B cell (primary cell): ENCODE measurements at regions not wholly inside any gene's neighbourhood (a gene's known extent, or its start where the extent isn't known, plus 50 kb on each side); places are given as distances from the start of the nearest gene placed in this dataset.
"Not testable (repeated sequence)": the region's sequence is repeated elsewhere in the genome, so short reads cannot be mapped to it uniquely, and the experiment has no call there.

Experiments used
- EZH2 ChIP-seq: IDR thresholded peaks from 2 replicates; pipeline ENCODE4 v1.6.1; 2012; ENCODE audit warnings: borderline replicate concordance, low read depth, mild to moderate bottlenecking, moderate library complexity, low read length; ENCODE audit not compliant: insufficient read depth, poor library complexity, severe bottlenecking
- TF ChIP-seq, protein P1 (sequence below): fragments of 200-600 bp; IDR thresholded peaks from one replicate; pipeline ENCODE4 v1.8.0; 2022; ENCODE audit warnings: antibody characterized with exemption, mild to moderate bottlenecking

DNA sequence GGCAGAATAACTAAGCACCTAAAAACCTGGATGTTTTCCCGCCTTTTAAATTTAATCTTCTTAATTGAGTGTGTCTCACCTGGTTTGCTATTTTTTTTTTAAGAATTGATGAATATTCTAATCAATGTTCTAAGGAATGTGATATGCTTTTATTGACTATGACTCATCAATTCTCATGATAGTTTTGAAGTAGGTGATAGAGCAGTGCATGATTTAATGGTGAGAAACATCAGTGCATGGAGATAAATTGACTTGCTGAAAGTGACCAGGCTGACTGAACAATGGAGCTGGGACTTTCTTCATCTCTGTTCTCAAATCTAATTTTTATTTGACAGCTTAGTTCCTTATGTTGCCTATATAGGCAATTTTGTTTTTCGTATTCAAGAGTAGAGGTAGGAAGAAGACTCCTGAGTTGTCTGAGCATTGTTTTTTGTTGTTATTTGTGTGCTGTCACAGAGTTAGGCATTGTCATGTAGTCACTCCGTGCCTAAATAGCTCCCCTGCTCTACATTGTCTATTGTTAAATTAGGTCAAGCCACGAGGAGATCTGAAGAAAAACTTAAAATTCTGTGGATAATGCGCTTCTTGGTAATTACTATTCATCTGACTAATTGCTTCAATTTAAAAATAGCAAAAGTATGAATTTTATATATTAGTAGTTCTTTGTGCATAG, 59.0 kb upstream of the NUTM2F start:
- TF ChIP-seq, protein P1, sequence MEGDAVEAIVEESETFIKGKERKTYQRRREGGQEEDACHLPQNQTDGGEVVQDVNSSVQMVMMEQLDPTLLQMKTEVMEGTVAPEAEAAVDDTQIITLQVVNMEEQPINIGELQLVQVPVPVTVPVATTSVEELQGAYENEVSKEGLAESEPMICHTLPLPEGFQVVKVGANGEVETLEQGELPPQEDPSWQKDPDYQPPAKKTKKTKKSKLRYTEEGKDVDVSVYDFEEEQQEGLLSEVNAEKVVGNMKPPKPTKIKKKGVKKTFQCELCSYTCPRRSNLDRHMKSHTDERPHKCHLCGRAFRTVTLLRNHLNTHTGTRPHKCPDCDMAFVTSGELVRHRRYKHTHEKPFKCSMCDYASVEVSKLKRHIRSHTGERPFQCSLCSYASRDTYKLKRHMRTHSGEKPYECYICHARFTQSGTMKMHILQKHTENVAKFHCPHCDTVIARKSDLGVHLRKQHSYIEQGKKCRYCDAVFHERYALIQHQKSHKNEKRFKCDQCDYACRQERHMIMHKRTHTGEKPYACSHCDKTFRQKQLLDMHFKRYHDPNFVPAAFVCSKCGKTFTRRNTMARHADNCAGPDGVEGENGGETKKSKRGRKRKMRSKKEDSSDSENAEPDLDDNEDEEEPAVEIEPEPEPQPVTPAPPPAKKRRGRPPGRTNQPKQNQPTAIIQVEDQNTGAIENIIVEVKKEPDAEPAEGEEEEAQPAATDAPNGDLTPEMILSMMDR = not testable (repeated sequence)
- not testable (repeated sequence) for TF ChIP-seq EZH2
